Loucy (cell line): ENCODE measurements at regions not wholly inside any gene's neighbourhood (a gene's known extent, or its start where the extent isn't known, plus 50 kb on each side); places are given as distances from the start of the nearest gene placed in this dataset.

ENCODE experiments used
- H2AFZ ChIP-seq: fragments of 200-600 bp; sonication (generic); 2 replicates; pipeline ENCODE4 v1.6.0; 2016; ENCODE audit warnings: antibody characterized with exemption, mild to moderate bottlenecking, low read length, moderate library complexity
- H3F3A ChIP-seq: fragments of 200-600 bp; 2 replicates; pipeline ENCODE4 v1.6.0; 2016; ENCODE audit warnings: antibody characterized with exemption, low read depth, mild to moderate bottlenecking
- H3K27me3 ChIP-seq: fragments of 200-600 bp; sonication (generic); 2 replicates; pipeline ENCODE4 v1.6.1; 2014; ENCODE audit warnings: low read length, mild to moderate bottlenecking; ENCODE audit not compliant: insufficient read depth, poor library complexity, severe bottlenecking
- H3K36me3 ChIP-seq: fragments of 200-600 bp; sonication (generic); 2 replicates; pipeline ENCODE4 v1.6.1; 2016; ENCODE audit warnings: low read length; ENCODE audit not compliant: insufficient read depth
- H3K4me1 ChIP-seq: fragments of 200-600 bp; sonication (generic); 2 replicates; pipeline ENCODE4 v1.5.1; 2014; ENCODE audit warnings: low read length, mild to moderate bottlenecking; ENCODE audit not compliant: insufficient read depth, poor library complexity, severe bottlenecking
- H3K4me2 ChIP-seq: fragments of 200-600 bp; sonication (generic); 2 replicates; pipeline ENCODE4 v1.6.0; 2014; ENCODE audit warnings: antibody characterized with exemption, low read length, low read depth, mild to moderate bottlenecking; ENCODE audit not compliant: poor library complexity, severe bottlenecking
- H3K4me3 ChIP-seq: fragments of 200-600 bp; sonication (generic); 2 replicates; pipeline ENCODE4 v1.5.1; 2014; ENCODE audit warnings: low read length, mild to moderate bottlenecking, mixed read lengths; ENCODE audit not compliant: poor library complexity, severe bottlenecking
- H3K79me2 ChIP-seq: fragments of 200-600 bp; sonication (generic); 2 replicates; pipeline ENCODE4 v1.6.1; 2014; ENCODE audit warnings: low read length; ENCODE audit not compliant: insufficient read depth
- H3K9ac ChIP-seq: fragments of 200-600 bp; sonication (generic); 2 replicates; pipeline ENCODE4 v1.6.0; 2014; ENCODE audit warnings: mild to moderate bottlenecking, low read depth, low read length, moderate library complexity; ENCODE audit not compliant: poor library complexity, severe bottlenecking
- H3K9me2 ChIP-seq: fragments of 200-600 bp; sonication (generic); replicated peaks from 2 replicates; pipeline ENCODE4 v1.6.1; 2016; ENCODE audit warnings: low read depth, low read length, mixed read lengths
- H3K9me3 ChIP-seq: fragments of 200-600 bp; sonication (generic); 2 replicates; pipeline ENCODE4 v1.6.1; 2014; ENCODE audit warnings: mild to moderate bottlenecking, antibody characterized with exemption, low read length, low read depth; ENCODE audit not compliant: insufficient read depth
- H4K20me1 ChIP-seq: fragments of 200-600 bp; sonication (generic); 2 replicates; pipeline ENCODE4 v1.6.0; 2014; ENCODE audit warnings: antibody characterized with exemption, low read length, mild to moderate bottlenecking; ENCODE audit not compliant: insufficient read depth, poor library complexity, severe bottlenecking
- CTCF ChIP-seq: fragments of 200-600 bp; sonication (generic); conservative IDR thresholded peaks from 2 replicates; pipeline ENCODE4 v1.5.1; 2014; ENCODE audit warnings: mild to moderate bottlenecking, antibody characterized with exemption, low read length
- EZH2phosphoT487 ChIP-seq: fragments of 200-600 bp; IDR thresholded peaks from 2 replicates; pipeline ENCODE4 v1.6.1; 2018; ENCODE audit warnings: antibody characterized with exemption, mild to moderate bottlenecking, moderate library complexity, borderline replicate concordance

GRCh38 chr18:55113800-55114199 is 154.5 kb upstream of the CCDC68 start:
- TF ChIP-seq EZH2phosphoT487 (no peak), CTCF (no peak)
- Histone ChIP-seq H3K9ac (no peak overlapping the region), H3K9me2 (no peaks in the 10 kb centered on the region)

GRCh38 chr18:55111271-55111670 is 152.0 kb upstream of the CCDC68 start:
- H3K4me3 ChIP-seq = no peak overlapping the region
- no peaks in the 10 kb centered on the region for H3K36me3 ChIP-seq
- no peaks in the 10 kb centered on the region for H3K79me2 ChIP-seq
- no peaks in the 10 kb centered on the region for H4K20me1 ChIP-seq
- H2AFZ ChIP-seq = no peak overlapping the region
- H3K4me1 ChIP-seq = peaks cover 6% of the 10 kb centered on the region
- no peaks in the 10 kb centered on the region for H3K27me3 ChIP-seq
- no peaks in the 10 kb centered on the region for H3F3A ChIP-seq
- no peaks in the 10 kb centered on the region for H3K9me3 ChIP-seq
- no peak overlapping the region for H3K4me2 ChIP-seq
- TF ChIP-seq CTCF (no peak), EZH2phosphoT487 (no peak)
- no peaks in the 10 kb centered on the region for H3K9me2 ChIP-seq
- H3K9ac ChIP-seq = no peak overlapping the region

More at GRCh38 chr18:55113800-55114199, 154.5 kb upstream of the CCDC68 start:
- Histone ChIP-seq H3K9me3 (no peaks in the 10 kb centered on the region), H3K27me3 (no peaks in the 10 kb centered on the region), H4K20me1 (no peaks in the 10 kb centered on the region), H2AFZ (no peak overlapping the region), H3K4me2 (no peak overlapping the region), H3K36me3 (no peaks in the 10 kb centered on the region), H3K4me3 (no peak overlapping the region), H3K4me1 (peaks cover 3% of the 10 kb centered on the region), H3K79me2 (no peaks in the 10 kb centered on the region), H3F3A (no peaks in the 10 kb centered on the region)

GRCh38 chr18:55110436-55110835 is 151.2 kb upstream of the CCDC68 start:
- Histone ChIP-seq H2AFZ (no peak overlapping the region), H3K4me1 (peaks cover 6% of the 10 kb centered on the region), H3K4me3 (no peak overlapping the region), H3K9me2 (no peaks in the 10 kb centered on the region), H3F3A (no peaks in the 10 kb centered on the region), H3K4me2 (no peak overlapping the region), H4K20me1 (no peaks in the 10 kb centered on the region), H3K9me3 (no peaks in the 10 kb centered on the region), H3K9ac (no peak overlapping the region), H3K27me3 (no peaks in the 10 kb centered on the region), H3K79me2 (no peaks in the 10 kb centered on the region), H3K36me3 (no peaks in the 10 kb centered on the region)
- TF ChIP-seq EZH2phosphoT487 (no peak), CTCF (no peak)
